Fibroblast of villous mesenchyme (primary cell): ENCODE measurements at regions not wholly inside any gene's neighbourhood (a gene's known extent, or its start where the extent isn't known, plus 50 kb on each side); places are given as distances from the start of the nearest gene placed in this dataset.
A peak's percentile ranks its signal among the peaks of the same experiment; 100 is the strongest.

Source experiments
- DNase-seq: peaks from one replicate; pipeline ENCODE4 v3.0.0-alpha.2; 2010; ENCODE audit warnings: low read depth
- H3K4me3 ChIP-seq: 2 replicates; pipeline ENCODE4 v1.5.1; 2011; ENCODE audit warnings: low read depth, mild to moderate bottlenecking, low read length
- CTCF ChIP-seq: IDR thresholded peaks from 2 replicates; pipeline ENCODE4 v1.5.1; 2012; ENCODE audit warnings: low read depth, mild to moderate bottlenecking, low read length; ENCODE audit not compliant: insufficient read depth

- H3K4me3 ChIP-seq = no peak overlapping the region
- no peak for TF ChIP-seq CTCF
- no peak for DNase-seq
Measured at GRCh38 chr3:144185276-144185675, 213.7 kb downstream of the DIPK2A start.

GRCh38 chr3:144187531-144188210 is 216.0 kb downstream of the DIPK2A start:
- no peak for TF ChIP-seq CTCF
- peak; percentile 2 for DNase-seq
- H3K4me3 ChIP-seq = no peak overlapping the region

- DNase-seq = no peak
- no peak overlapping the region for H3K4me3 ChIP-seq
- no peak for TF ChIP-seq CTCF
Measured at GRCh38 chr3:144189044-144189443, 217.4 kb downstream of the DIPK2A start.

- TF ChIP-seq CTCF = no peak
- no peak overlapping the region for H3K4me3 ChIP-seq
- DNase-seq = no peak
Measured at GRCh38 chr3:144197116-144197515, 225.5 kb downstream of the DIPK2A start.

GRCh38 chr3:144197582-144197981 is 226.0 kb downstream of the DIPK2A start:
- no peak for DNase-seq
- TF ChIP-seq CTCF = no peak
- no peak overlapping the region for H3K4me3 ChIP-seq

- no peak overlapping the region for H3K4me3 ChIP-seq
- no peak for TF ChIP-seq CTCF
- no peak for DNase-seq
Measured at GRCh38 chr3:144200004-144200403, 228.4 kb downstream of the DIPK2A start.

GRCh38 chr3:144200466-144200865 is 228.8 kb downstream of the DIPK2A start:
- no peak for TF ChIP-seq CTCF
- H3K4me3 ChIP-seq = no peak overlapping the region
- DNase-seq = no peak
